Suppressor macrophage treated with lipopolysaccharide for 4 hours (primary cell): ENCODE measurements at regions not wholly inside any gene's neighbourhood (a gene's known extent, or its start where the extent isn't known, plus 50 kb on each side); places are given as distances from the start of the nearest gene placed in this dataset.
"Not testable (repeated sequence)": the region's sequence is repeated elsewhere in the genome, so short reads cannot be mapped to it uniquely, and the experiment has no call there.

Experiments used
- DNase-seq: peaks from one replicate; pipeline ENCODE4 v3.0.0-alpha.2; 2020

DNA sequence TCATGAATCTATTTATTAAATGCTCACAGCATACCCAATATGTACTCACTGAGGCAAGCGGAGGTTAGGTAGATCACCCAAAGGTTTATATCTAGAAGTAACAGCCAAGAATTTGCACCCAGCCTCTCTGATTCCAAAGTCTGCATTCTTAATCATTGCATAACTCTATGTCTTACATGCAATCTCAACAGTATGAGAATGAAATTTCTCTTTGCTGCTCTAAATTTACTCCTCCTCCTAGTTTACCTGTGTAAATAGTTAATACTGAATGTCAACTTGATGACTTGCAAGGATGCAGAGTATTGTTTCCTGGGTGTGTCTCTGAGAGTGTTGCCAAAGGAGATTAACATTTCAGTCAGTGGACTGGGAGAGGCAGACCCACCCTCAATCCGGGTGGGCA is 840.6 kb downstream of the BRINP3 start:
- no peak for DNase-seq

- not testable (repeated sequence) for DNase-seq
Measured at GRCh38 chr1:189644156-189644555, 833.5 kb downstream of the BRINP3 start.

- DNase-seq = no peak
Measured at GRCh38 chr1:189644970-189645369, 832.7 kb downstream of the BRINP3 start.

DNA sequence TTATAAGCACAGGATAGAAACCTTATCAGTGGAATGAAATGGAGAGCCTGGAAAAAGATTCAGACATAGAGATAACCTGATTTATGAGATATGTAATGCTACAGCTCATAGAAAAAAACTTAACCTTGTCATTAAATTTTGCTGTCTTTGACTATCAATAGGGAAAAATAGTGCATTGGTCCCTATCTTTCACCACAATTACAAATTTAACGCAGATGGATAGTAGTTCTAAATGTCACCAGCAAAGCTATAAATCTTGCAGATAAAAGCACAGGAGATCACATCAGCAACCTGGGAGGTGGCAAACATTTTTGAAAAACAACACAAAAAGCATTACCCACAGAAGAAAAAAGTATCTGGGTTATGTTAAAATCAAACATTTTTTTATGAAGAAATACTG is 831.6 kb downstream of the BRINP3 start:
- no peak for DNase-seq

DNA sequence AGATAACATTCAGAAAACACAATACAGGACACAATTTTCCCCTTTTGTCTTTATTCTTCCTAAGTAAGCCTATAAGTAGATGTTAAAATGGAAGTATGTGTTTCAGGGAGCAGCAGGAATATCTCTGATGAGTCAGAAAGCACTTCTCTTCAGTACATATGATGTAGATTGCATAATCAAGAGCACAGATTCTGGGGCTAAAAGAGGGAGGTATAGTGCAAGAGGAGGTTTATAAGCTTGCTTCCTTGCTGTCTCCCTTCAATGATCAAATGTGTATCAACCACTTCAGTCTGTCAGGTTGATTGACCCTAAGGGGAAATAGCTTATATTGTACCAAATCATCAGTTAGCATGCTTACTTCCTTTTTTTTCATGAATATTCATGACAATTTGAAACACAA is 822.8 kb downstream of the BRINP3 start:
- DNase-seq = no peak

- DNase-seq = no peak
Measured at GRCh38 chr1:189656628-189657530, 820.8 kb downstream of the BRINP3 start.

- no peak for DNase-seq
Measured at GRCh38 chr1:189657715-189658114, 819.9 kb downstream of the BRINP3 start.

DNA sequence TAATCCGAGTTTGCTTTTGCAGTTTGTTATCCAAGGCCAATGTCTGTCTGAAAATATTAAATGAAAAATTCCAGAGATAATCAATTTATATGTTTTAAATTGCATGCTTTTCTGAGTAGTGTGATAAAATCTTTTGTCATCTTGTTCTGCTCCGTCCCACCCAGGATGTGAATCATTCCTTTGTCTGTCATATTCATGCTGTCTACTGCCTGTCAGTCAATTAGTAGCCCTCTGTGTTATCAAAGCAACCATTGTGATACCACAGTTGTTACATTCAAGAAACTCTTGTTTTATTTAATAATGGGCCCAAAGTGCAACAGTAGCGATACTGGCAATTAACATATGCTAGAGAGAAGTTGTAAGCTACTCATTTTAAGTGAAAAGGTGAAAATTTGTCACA is 819.3 kb downstream of the BRINP3 start:
- no peak for DNase-seq

- no peak for DNase-seq
Measured at GRCh38 chr1:189659731-189660130, 817.9 kb downstream of the BRINP3 start.

DNA sequence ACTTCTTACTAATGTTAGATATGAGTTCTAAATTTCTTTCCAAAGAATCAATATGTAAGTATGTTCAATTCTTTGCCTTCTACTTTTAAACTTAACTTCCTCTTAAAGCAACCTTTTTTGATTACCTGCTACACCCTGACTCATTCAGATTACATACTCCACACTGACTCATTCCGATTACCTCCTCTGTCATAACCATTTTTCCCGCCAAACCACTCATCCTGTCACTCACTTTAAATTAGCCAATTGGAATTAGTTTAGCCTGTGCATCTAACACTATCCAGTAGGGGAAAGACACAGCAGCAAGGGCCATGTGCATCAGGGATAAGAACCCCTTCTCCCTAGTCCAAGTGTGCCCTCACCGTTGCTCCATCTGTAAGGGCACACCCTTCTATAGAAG is 815.5 kb downstream of the BRINP3 start:
- no peak for DNase-seq

- no peak for DNase-seq
Measured at GRCh38 chr1:189669846-189670245, 807.8 kb downstream of the BRINP3 start.

GRCh38 chr1:189673217-189673616 is 804.4 kb downstream of the BRINP3 start:
- no peak for DNase-seq

GRCh38 chr1:189675712-189676244 is 801.9 kb downstream of the BRINP3 start:
- no peak for DNase-seq

- DNase-seq = no peak
Measured at GRCh38 chr1:189678779-189679178, 798.9 kb downstream of the BRINP3 start.

- no peak for DNase-seq
Measured at GRCh38 chr1:189681252-189681919, 796.3 kb downstream of the BRINP3 start.

GRCh38 chr1:189682591-189682990 is 795.1 kb downstream of the BRINP3 start:
- no peak for DNase-seq

DNA sequence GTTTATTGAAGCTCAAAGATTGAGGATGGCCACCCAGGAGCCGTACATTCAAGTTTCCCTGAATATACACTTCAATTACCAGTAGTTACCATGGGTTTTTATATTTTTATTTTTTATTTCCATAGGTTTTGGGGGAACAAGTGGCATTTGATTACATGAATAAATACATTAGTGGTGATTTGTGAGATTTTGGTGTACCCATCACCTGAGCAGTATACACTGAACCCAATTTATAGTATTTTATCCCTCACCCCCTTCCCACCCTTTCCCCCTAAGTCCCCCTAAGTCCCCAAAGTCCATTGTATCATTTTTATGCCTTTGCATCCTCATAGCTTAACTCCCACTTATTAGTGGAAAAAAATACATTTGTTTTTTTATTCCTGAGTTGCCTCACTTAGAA is 791.4 kb downstream of the BRINP3 start:
- no peak for DNase-seq

DNA sequence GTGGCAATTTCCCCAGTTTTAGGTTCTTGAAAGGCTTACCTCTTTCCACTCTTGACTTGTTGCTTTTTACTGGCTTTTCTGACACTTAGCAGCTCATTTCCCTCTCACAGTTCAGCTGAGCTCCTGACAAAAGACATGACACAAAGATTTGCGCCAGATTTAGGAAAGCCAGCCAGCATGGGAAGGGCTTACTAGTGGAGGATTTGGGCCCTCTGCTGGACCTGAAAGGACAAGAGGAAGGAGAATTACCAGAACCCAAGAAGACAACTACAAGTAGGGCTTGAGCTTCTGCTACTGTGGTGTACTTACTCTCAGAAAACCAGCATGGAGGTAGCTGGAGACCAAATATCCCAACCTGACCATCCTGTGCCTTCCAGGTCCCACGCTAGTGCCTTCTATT is 784.5 kb downstream of the BRINP3 start:
- no peak for DNase-seq

- no peak for DNase-seq
Measured at GRCh38 chr1:189696297-189696696, 781.4 kb downstream of the BRINP3 start.

- DNase-seq = no peak
Measured at GRCh38 chr1:189697113-189697512, 780.6 kb downstream of the BRINP3 start.

DNA sequence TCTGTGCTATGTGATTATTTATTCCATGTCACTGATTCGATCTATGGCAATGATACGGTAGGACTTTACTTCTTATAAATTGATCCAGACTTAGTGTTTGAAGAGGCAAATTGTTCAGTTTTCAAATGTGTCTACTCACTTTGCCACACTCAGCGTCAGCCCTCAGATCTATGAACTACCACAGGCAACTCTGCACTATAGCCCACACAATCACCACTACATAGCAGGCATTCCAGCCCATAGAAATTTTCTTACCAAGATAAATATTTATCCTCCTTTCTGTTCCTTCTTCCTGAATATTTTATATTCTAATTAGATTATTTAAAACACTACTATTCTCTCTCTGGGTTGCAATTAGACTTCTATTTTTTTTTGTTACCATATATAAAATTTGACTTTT is 776.1 kb downstream of the BRINP3 start:
- no peak for DNase-seq

DNA sequence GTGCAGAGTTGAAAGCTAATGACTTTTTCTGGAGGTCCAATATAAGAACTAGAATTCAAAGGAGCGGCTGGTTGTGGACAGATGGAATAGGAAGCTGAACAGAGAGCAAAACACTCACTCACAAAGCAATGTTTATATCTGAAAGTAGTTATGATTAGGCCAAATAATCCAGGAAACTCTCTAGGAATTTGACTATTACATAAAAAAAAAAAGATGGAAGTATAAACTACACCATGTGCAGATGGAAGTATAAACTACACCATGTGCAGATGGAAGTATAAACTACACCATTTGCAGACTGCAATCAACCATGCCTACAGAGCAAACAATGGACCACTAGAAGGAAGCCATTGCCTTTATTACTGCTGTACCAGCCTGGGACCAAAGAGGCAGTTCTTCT is 771.1 kb downstream of the BRINP3 start:
- no peak for DNase-seq

GRCh38 chr1:189708674-189709073 is 769.0 kb downstream of the BRINP3 start:
- no peak for DNase-seq

- not testable (repeated sequence) for DNase-seq
Measured at GRCh38 chr1:189718147-189718795, 759.4 kb downstream of the BRINP3 start.
